Right lobe of liver (tissue), 6 donors: ENCODE measurements at regions not wholly inside any gene's neighbourhood (a gene's known extent, or its start where the extent isn't known, plus 50 kb on each side); places are given as distances from the start of the nearest gene placed in this dataset.

Source experiments
- ATAC-seq, 4 donors: fragments of 200-7000 bp; cut with Tn5 transposase; one replicate each; pipeline ENCODE4 v1.9.1; 2020; ENCODE audit warnings: mild to moderate bottlenecking in 4 of 4, moderate library complexity in 4 of 4
- DNase-seq, 3 donors: peaks; one replicate each; pipeline ENCODE4 v3.0.0-alpha.2; 2020
- H3K27ac ChIP-seq, 3 donors: fragments of 200-600 bp; one replicate each; pipeline ENCODE4 v1.8.0; 2022
- H3K27me3 ChIP-seq, 2 donors: fragments of 200-600 bp; one replicate each; pipeline ENCODE4 v1.8.0; 2022
- H3K36me3 ChIP-seq, 4 donors: fragments of 200-600 bp; sonication (generic) in 1 of 4; one replicate each; pipeline versions ENCODE4 v1.5.1 to v1.8.0; 2017 to 2022; ENCODE audit warnings: control low read depth in 1 of 4
- H3K4me1 ChIP-seq, 4 donors: fragments of 200-600 bp; sonication (generic) in 1 of 4; one replicate each; pipeline versions ENCODE4 v1.5.1 to v1.8.0; 2017 to 2022; ENCODE audit warnings: control low read depth in 1 of 4
- H3K4me3 ChIP-seq, 3 donors: fragments of 200-600 bp; one replicate each; pipeline ENCODE4 v1.8.0; 2022
- H3K9me3 ChIP-seq, 4 donors: fragments of 200-600 bp; sonication (generic) in 1 of 4; one replicate each; pipeline versions ENCODE4 v1.5.1 to v1.8.0; 2017 to 2022; ENCODE audit warnings: control low read depth in 1 of 4
- POLR2A ChIP-seq: fragments of 450-650 bp; IDR thresholded peaks from one replicate; pipeline ENCODE4 v1.6.1; 2017; ENCODE audit warnings: antibody characterized with exemption, mild to moderate bottlenecking
- WGBS: methylation state at CpG from one replicate; pipeline ENCODE4 v1.1.6; 2018; ENCODE audit warnings: low coverage, low lambda C conversion rate; ENCODE audit not compliant: insufficient coverage; ENCODE audit errors: missing lambda C conversion rate; 5-methylcytosine and 5-hydroxymethylcytosine counted together
- intact Hi-C, 2 donors: fragments of 100-400 bp; cut with DNase I; formaldehyde crosslinking; loops; one replicate each; pipeline versions ENCODE4 v1.11.2 to v1.14.1; 2022
- TF ChIP-seq, protein P1 (sequence below), 4 donors: fragments of 200-600 bp in 3 of 4; fragments of 450-650 bp in 1 of 4; IDR thresholded peaks; one replicate each; pipeline versions ENCODE4 v1.5.1 to v1.8.0; 2016 to 2022; ENCODE audit warnings: antibody characterized with exemption in 4 of 4, mild to moderate bottlenecking in 2 of 4
- donor health status: DM: no; HTN: yes; CAD: no.
- donor health status: DM: no; HTN: no; CAD: no.
- donor health status: DM: no; HTN: no; CAD: no.
- donor health status: DM: no; HTN: yes; CAD: no.
- donor health status: DM: no; HTN: yes; CAD: no.

DNA sequence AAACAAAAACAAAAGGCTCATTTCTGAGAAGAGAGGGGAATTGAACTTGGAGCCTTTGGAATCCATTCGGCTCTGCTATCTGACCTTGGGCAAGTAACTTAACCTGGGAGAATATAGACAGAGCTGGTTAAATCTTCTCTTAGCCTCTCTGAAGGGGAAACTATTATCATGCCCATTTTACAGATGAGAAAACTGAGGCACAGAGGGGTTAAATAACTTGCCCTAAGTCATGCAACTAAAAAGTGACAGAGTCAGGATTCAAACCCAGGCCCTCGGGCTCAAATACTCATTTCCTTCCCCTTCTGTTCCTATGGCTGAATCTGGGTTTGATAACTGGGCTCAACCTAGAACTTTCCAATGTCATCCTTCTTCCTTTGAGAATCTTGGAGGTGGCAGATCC is 291.3 kb upstream of the MSX2 start:
- intact Hi-C loops: no loop called here
- no peak for ATAC-seq
- H3K4me1 ChIP-seq: no peaks in the 10 kb centered on the region
- 28% methylated on average over 2 of the region's 2 CpGs for WGBS
- H3K27ac ChIP-seq: no peak overlapping the region
- H3K36me3 ChIP-seq: no peaks in the 10 kb centered on the region
- H3K4me3 ChIP-seq: no peak overlapping the region
- H3K9me3 ChIP-seq: no peaks in the 10 kb centered on the region
- H3K27me3 ChIP-seq: no peaks in the 10 kb centered on the region
- TF ChIP-seq, protein P1, sequence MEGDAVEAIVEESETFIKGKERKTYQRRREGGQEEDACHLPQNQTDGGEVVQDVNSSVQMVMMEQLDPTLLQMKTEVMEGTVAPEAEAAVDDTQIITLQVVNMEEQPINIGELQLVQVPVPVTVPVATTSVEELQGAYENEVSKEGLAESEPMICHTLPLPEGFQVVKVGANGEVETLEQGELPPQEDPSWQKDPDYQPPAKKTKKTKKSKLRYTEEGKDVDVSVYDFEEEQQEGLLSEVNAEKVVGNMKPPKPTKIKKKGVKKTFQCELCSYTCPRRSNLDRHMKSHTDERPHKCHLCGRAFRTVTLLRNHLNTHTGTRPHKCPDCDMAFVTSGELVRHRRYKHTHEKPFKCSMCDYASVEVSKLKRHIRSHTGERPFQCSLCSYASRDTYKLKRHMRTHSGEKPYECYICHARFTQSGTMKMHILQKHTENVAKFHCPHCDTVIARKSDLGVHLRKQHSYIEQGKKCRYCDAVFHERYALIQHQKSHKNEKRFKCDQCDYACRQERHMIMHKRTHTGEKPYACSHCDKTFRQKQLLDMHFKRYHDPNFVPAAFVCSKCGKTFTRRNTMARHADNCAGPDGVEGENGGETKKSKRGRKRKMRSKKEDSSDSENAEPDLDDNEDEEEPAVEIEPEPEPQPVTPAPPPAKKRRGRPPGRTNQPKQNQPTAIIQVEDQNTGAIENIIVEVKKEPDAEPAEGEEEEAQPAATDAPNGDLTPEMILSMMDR (IDR thresholded peaks at IDR 0.05): no peak
- no peak for TF ChIP-seq POLR2A
- no peak for DNase-seq

DNA sequence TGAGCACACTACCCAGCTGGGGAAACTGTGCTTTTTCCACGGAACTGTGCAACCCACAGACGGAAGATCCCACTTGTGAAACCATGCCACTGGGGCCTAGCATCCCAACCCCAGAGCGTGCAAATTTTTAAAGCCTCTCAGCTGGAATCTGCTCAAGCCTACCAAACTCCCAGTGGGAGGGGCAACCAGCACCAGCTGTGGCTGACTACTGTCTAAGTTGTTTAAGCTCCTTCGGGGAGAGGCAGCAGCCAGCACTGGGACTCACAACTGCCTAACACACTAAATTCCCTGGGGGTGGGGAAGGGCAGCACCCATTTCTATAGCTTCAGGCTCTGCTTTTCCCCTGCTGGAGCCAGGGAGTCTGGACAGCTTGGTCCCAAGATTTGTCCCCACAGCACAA is 287.6 kb upstream of the MSX2 start:
- no peak overlapping the region for H3K27ac ChIP-seq
- intact Hi-C loops: no loop called here
- no peaks in the 10 kb centered on the region for H3K9me3 ChIP-seq
- TF ChIP-seq, protein P1 (IDR thresholded peaks at IDR 0.05): no peak
- no peak for TF ChIP-seq POLR2A
- no peaks in the 10 kb centered on the region for H3K36me3 ChIP-seq
- no peaks in the 10 kb centered on the region for H3K4me1 ChIP-seq
- no peak for ATAC-seq
- WGBS: 72% methylated on average over 3 of the region's 4 CpGs
- no peaks in the 10 kb centered on the region for H3K27me3 ChIP-seq
- no peak overlapping the region for H3K4me3 ChIP-seq
- no peak for DNase-seq

DNA sequence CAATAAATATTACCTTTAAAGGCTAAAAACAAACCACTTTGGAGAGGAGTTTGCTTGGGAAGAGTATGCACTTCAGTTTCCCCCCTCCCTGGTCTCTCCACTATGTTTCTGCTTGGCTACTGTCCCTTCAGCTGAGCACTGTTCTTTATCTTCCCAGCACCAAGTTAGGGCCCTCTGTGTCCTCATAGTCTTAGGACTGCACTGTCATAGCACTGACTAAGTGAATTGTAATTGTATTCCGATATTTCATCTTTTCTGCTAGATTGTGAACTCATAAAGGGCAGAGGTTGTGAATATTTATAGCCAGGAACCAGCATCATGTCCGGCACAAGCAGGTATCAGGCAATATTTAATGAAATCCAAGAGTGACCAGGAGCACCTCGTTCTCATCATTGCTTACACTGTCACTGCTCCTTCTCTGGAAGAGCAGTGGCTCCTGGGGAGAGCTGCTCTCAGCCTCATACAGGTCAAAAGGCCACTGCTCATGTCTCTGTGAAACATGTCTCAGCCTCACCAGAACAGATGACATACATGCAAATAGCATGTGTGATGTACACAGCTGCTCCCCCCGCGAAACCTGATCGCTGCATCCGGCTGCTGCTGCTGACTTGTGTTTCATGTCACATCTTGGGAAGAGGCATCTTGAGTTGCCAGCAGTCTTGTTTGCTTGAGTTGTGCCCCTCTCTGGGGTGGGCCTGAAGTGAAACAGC is 279.7 kb upstream of the MSX2 start:
- ATAC-seq (no peak), DNase-seq (no peak)
- no peaks in the 10 kb centered on the region for H3K36me3 ChIP-seq
- no peaks in the 10 kb centered on the region for H3K4me1 ChIP-seq
- 72% methylated on average over 7 of the region's 7 CpGs for WGBS
- H3K27me3 ChIP-seq: no peaks in the 10 kb centered on the region
- no peaks in the 10 kb centered on the region for H3K9me3 ChIP-seq
- TF ChIP-seq, protein P1 (IDR thresholded peaks at IDR 0.05): no peak
- TF ChIP-seq POLR2A: no peak
- no peak overlapping the region for H3K27ac ChIP-seq
- H3K4me3 ChIP-seq: no peak overlapping the region
- intact Hi-C loops: no loop called here

DNA sequence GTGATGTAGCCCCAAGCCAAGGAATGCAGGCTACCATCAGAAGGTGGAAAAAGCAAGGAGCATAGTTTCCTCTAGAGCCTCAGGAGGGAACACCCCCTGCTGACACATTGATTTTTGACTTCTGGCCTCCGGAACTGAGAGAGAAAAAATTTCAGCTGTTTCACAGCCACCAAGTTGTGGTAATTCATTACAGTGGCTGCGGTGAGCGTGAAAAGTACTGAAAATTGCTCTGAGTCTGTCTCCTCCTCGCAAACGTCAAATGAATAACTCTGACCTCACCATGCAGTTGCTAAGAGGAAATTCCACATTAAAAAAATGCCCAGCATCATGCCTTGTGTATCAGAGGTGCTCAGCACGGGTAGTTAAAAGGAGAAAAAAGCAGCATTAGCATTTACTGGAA is 277.9 kb upstream of the MSX2 start:
- intact Hi-C loops: no loop called here
- TF ChIP-seq POLR2A: no peak
- TF ChIP-seq, protein P1 (IDR thresholded peaks at IDR 0.05): no peak
- 46% methylated on average over 6 of the region's 6 CpGs for WGBS
- no peaks in the 10 kb centered on the region for H3K36me3 ChIP-seq
- H3K4me3 ChIP-seq: no peak overlapping the region
- no peaks in the 10 kb centered on the region for H3K27me3 ChIP-seq
- DNase-seq (no peak), ATAC-seq (no peak)
- H3K4me1 ChIP-seq: no peaks in the 10 kb centered on the region
- H3K27ac ChIP-seq: no peak overlapping the region
- H3K9me3 ChIP-seq: no peaks in the 10 kb centered on the region

DNA sequence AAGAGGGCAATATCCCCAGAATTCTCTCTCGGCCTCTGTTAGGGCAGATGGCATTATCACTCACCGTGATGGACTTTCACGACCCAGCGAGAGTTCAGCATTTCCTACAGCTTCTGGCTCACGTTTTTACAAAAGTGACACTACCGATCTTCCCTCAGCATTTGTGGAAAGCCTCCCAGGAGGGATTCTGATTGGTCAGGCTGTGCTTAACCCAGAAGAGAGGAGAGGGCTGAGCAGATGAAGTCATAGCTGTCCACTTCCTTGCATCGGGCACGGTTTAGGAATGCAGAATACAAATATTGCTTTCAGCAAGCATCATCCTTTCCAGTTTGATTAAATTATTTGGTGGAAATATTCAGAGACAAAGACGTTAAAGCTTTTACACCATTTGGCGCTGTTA is 277.4 kb upstream of the MSX2 start:
- Histone ChIP-seq H3K27ac (no peak overlapping the region), H3K4me1 (no peaks in the 10 kb centered on the region), H3K4me3 (no peak overlapping the region), H3K9me3 (no peaks in the 10 kb centered on the region), H3K27me3 (no peaks in the 10 kb centered on the region), H3K36me3 (no peaks in the 10 kb centered on the region)
- ATAC-seq (no peak), DNase-seq (no peak)
- 60% methylated on average over 10 of the region's 10 CpGs for WGBS
- TF ChIP-seq, protein P1 (IDR thresholded peaks at IDR 0.05): no peak
- TF ChIP-seq POLR2A: no peak
- intact Hi-C loops: no loop called here
